HL-60 (cell line): ENCODE measurements at regions not wholly inside any gene's neighbourhood (a gene's known extent, or its start where the extent isn't known, plus 50 kb on each side); places are given as distances from the start of the nearest gene placed in this dataset.

Experiments used
- DNase-seq, 2 experiments: peaks; one replicate each; pipeline ENCODE4 v3.0.0-alpha.2; 2010 to 2020; ENCODE audit warnings: low read depth in 1 of 2, low spot score in 1 of 2
- H3K27ac ChIP-seq: fragments of 250-450 bp; sonication (Bioruptor Pico); replicated peaks from 2 replicates; pipeline ENCODE4 v1.5.1; 2020; ENCODE audit warnings: mild to moderate bottlenecking, moderate library complexity
- H3K27me3 ChIP-seq: fragments of 250-450 bp; sonication (Bioruptor Pico); 2 replicates; pipeline ENCODE4 v1.5.1; 2021; ENCODE audit warnings: mild to moderate bottlenecking, moderate library complexity; ENCODE audit not compliant: insufficient read depth, poor library complexity, severe bottlenecking
- H3K4me3 ChIP-seq: replicated peaks from 2 replicates; pipeline ENCODE4 v1.5.1; 2011; ENCODE audit warnings: mild to moderate bottlenecking, control low read depth, low read length; ENCODE audit not compliant: insufficient read depth
- CTCF ChIP-seq: IDR thresholded peaks from one replicate; pipeline ENCODE4 v1.5.1; 2011; ENCODE audit warnings: low read length, control low read depth, inconsistent platforms; ENCODE audit not compliant: insufficient read depth
- GABPA ChIP-seq: IDR thresholded peaks from 2 replicates; pipeline ENCODE4 v1.6.1; 2012; ENCODE audit warnings: low read depth
- POLR2AphosphoS5 ChIP-seq: IDR thresholded peaks from 2 replicates; pipeline ENCODE4 v1.6.1; 2012; ENCODE audit warnings: low read depth
- REST ChIP-seq: IDR thresholded peaks from 2 replicates; pipeline ENCODE4 v1.6.1; 2012; ENCODE audit warnings: low read depth; ENCODE audit not compliant: insufficient replicate concordance
- SPI1 ChIP-seq: IDR thresholded peaks from 2 replicates; pipeline ENCODE4 v1.6.1; 2012; ENCODE audit warnings: low read depth, mild to moderate bottlenecking, borderline replicate concordance

- no peak overlapping the region for H3K27ac ChIP-seq
Observed at GRCh38 chr2:163441603-163442002, 294.2 kb downstream of the FIGN start.

GRCh38 chr2:163436963-163437362 is 298.8 kb downstream of the FIGN start:
- Histone ChIP-seq H3K27ac (no peak overlapping the region), H3K27me3 (no peaks in the 10 kb centered on the region), H3K4me3 (no peak overlapping the region)
- DNase-seq, result no peak
- TF ChIP-seq POLR2AphosphoS5 (no peak), REST (no peak), CTCF (no peak), GABPA (no peak), SPI1 (no peak)

More at GRCh38 chr2:163441603-163442002, 294.2 kb downstream of the FIGN start:
- H3K4me3 ChIP-seq, result no peak overlapping the region
- peaks cover 2% of the 10 kb centered on the region for H3K27me3 ChIP-seq
- no peak for DNase-seq
- TF ChIP-seq SPI1 (no peak), GABPA (no peak), CTCF (no peak), POLR2AphosphoS5 (no peak), REST (no peak)

GRCh38 chr2:163428187-163428586 is 307.6 kb downstream of the FIGN start:
- no peak for TF ChIP-seq REST
- no peak for TF ChIP-seq CTCF
- Histone ChIP-seq H3K4me3 (no peak overlapping the region), H3K27me3 (no peaks in the 10 kb centered on the region), H3K27ac (no peak overlapping the region)
- DNase-seq, result no peak
